SK-N-MC (cell line): ENCODE measurements at regions not wholly inside any gene's neighbourhood (a gene's known extent, or its start where the extent isn't known, plus 50 kb on each side); places are given as distances from the start of the nearest gene placed in this dataset.

Experiments used
- EZH2 ChIP-seq: fragments of 200-600 bp; sonication (generic); IDR thresholded peaks from one replicate; pipeline ENCODE4 v1.6.1; 2017; ENCODE audit warnings: antibody characterized with exemption
- FOXP2 ChIP-seq: optimal IDR thresholded peaks from 2 replicates; pipeline ENCODE3; 2011; ENCODE audit warnings: mild to moderate bottlenecking, moderate library complexity; ENCODE audit not compliant: insufficient read depth; ENCODE audit errors: extremely low read length, control extremely low read depth
- POLR2AphosphoS5 ChIP-seq: IDR thresholded peaks from 2 replicates; pipeline ENCODE4 v1.6.1; 2012; ENCODE audit warnings: mild to moderate bottlenecking, low read depth, low read length, borderline replicate concordance

DNA sequence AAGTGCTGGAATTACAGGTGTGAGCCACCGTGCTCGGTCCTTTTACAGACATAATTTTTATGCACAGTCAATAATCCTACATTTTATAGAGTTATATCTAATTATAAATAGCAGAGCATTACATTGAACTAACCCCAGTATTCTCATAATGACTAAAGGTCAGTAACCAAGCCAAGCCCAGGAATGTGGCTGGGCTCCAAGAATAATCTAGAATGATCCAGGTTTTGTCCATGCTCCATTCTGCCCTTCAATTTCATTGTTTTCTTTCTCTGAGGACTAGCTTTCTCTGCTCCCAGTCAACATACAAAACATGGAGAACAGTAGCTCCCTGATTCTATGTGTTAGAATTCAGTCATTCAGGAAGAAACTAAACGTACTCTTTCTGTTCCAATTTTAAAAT, 92.1 kb upstream of the KRR1 start:
- TF ChIP-seq POLR2AphosphoS5, result no peak
- no peak for TF ChIP-seq FOXP2
- no peak for TF ChIP-seq EZH2
